Nephron progenitor cell (in vitro differentiated cells): ENCODE measurements at regions not wholly inside any gene's neighbourhood (a gene's known extent, or its start where the extent isn't known, plus 50 kb on each side); places are given as distances from the start of the nearest gene placed in this dataset.

ENCODE experiments used
- DNase-seq: peaks from one replicate; pipeline ENCODE4 v3.0.0; 2021
- H3K27ac Mint-ChIP-seq: 2 replicates; pipeline ENCODE4 v1.8.0; 2021; ENCODE audit warnings: mild to moderate bottlenecking, moderate library complexity, mixed read lengths
- H3K27me3 Mint-ChIP-seq: 2 replicates; pipeline ENCODE4 v1.8.0; 2021; ENCODE audit warnings: mild to moderate bottlenecking, low read depth, mixed read lengths; ENCODE audit not compliant: poor library complexity
- H3K36me3 Mint-ChIP-seq: 2 replicates; pipeline ENCODE4 v1.8.0; 2021; ENCODE audit warnings: low read depth, mixed read lengths
- H3K4me1 Mint-ChIP-seq: 2 replicates; pipeline ENCODE4 v1.8.0; 2021; ENCODE audit warnings: mixed read lengths
- H3K4me3 Mint-ChIP-seq: 2 replicates; pipeline ENCODE4 v1.8.0; 2021; ENCODE audit warnings: mild to moderate bottlenecking, moderate library complexity, mixed read lengths
- H3K9me3 Mint-ChIP-seq: 2 replicates; pipeline ENCODE4 v1.8.0; 2021; ENCODE audit warnings: mild to moderate bottlenecking, moderate library complexity, mixed read lengths
- TF ChIP-seq, protein P1 (sequence below): fragments of 200-600 bp; sonication (generic); IDR thresholded peaks from 2 replicates; pipeline ENCODE4 v1.5.0; 2021; ENCODE audit warnings: antibody characterized with exemption

DNA sequence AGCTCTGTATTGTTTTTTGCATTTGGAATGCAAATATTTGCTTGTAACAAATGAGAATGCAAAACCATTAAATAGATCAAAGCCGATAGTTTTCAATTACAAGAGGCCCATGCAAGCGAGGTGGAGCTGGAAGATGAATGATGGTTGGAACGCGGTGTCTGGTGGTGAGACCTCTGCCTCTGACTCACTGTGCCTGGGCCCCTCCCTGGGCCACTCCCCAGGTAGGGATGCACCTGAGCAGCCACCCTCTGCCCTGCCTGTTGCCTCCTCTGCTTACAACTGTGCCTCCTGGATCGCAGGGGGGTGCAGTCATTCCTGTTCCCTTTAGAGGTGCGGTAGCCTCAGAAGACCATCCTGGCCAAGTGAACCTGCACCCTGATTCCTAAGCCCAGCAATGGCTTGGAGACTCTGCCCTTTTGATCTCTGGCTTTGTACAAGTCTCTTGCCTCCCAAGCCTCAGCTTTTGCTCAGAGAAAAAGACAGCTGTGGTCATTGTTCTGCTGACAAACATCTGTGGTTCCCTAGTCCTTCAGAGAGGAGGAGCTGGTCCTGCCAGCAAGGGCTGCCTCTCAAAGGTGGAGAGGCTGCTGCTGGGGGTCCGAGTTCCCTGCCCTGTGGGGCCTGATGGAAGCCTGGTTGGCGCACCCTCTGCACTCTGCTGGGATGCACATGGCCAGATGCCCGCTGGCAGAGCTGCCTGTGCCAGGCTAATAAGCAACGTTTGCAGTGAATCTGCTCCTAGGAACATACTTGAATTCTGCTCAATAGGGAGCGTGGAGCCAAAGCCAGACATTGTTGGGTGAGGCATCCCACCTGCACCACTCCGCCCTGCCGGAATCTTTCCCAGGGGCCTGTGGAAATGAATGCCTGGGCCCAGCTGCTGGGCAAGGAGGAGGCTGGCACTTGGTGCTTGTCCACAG, 126.3 kb upstream of the TCERG1L start:
- no peak for DNase-seq
- Mint-ChIP-seq H3K36me3 (no peaks in the 10 kb centered on the region), H3K27ac (no peak overlapping the region), H3K27me3 (peaks cover 27% of the 10 kb centered on the region), H3K4me3 (no peak overlapping the region), H3K9me3 (no peaks in the 10 kb centered on the region), H3K4me1 (no peaks in the 10 kb centered on the region)
- TF ChIP-seq, protein P1, sequence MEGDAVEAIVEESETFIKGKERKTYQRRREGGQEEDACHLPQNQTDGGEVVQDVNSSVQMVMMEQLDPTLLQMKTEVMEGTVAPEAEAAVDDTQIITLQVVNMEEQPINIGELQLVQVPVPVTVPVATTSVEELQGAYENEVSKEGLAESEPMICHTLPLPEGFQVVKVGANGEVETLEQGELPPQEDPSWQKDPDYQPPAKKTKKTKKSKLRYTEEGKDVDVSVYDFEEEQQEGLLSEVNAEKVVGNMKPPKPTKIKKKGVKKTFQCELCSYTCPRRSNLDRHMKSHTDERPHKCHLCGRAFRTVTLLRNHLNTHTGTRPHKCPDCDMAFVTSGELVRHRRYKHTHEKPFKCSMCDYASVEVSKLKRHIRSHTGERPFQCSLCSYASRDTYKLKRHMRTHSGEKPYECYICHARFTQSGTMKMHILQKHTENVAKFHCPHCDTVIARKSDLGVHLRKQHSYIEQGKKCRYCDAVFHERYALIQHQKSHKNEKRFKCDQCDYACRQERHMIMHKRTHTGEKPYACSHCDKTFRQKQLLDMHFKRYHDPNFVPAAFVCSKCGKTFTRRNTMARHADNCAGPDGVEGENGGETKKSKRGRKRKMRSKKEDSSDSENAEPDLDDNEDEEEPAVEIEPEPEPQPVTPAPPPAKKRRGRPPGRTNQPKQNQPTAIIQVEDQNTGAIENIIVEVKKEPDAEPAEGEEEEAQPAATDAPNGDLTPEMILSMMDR = no peak

DNA sequence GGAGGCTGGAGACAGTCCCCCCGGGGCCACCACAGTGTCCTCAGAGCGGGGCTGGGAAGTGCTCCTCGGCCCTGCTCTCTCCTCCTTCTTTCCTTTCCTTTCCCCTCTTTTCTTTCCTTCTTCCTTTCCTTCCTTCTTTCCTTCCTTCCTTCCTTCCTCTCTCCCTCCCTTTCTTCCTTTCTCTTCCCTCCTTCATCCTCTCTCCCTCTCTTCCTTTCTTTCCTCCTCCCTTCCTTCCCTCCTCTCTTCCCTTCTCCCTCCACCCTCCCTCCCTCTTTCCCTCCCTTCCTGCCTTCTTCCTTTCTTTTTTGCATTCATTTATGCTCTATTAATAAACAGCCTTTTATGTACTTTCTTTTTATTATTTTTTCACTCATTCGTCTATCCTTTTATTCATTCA, 127.1 kb upstream of the TCERG1L start:
- TF ChIP-seq, protein P1 = no peak
- H3K4me1 Mint-ChIP-seq = no peaks in the 10 kb centered on the region
- H3K36me3 Mint-ChIP-seq = no peaks in the 10 kb centered on the region
- peaks cover 31% of the 10 kb centered on the region for H3K27me3 Mint-ChIP-seq
- H3K27ac Mint-ChIP-seq = no peak overlapping the region
- no peaks in the 10 kb centered on the region for H3K9me3 Mint-ChIP-seq
- DNase-seq = no peak
- H3K4me3 Mint-ChIP-seq = no peak overlapping the region

DNA sequence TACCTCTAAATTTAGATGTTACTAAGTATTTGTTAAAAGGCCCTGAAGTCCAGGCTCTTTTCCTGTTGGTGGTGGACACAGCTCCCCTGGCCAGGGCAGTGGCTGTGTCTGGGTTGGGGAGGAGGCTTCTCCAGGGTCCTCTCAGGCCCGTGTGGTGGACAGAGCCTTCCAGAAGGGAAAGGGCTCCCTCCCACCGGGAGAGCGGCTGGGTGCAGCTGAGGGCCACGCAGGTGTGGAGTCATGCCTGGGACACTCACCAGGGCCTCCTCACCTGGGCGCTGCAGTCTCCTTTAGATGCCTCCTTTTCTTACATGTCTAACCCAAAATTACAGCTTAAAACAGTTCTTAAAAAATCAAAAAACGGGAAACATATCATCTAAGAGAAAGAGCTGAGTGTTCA, 128.2 kb upstream of the TCERG1L start:
- Mint-ChIP-seq H3K4me1 (peaks cover 4% of the 10 kb centered on the region), H3K27ac (no peak overlapping the region), H3K4me3 (no peak overlapping the region), H3K9me3 (no peaks in the 10 kb centered on the region), H3K36me3 (no peaks in the 10 kb centered on the region), H3K27me3 (peaks cover 31% of the 10 kb centered on the region)
- TF ChIP-seq, protein P1 = no peak
- no peak for DNase-seq

DNA sequence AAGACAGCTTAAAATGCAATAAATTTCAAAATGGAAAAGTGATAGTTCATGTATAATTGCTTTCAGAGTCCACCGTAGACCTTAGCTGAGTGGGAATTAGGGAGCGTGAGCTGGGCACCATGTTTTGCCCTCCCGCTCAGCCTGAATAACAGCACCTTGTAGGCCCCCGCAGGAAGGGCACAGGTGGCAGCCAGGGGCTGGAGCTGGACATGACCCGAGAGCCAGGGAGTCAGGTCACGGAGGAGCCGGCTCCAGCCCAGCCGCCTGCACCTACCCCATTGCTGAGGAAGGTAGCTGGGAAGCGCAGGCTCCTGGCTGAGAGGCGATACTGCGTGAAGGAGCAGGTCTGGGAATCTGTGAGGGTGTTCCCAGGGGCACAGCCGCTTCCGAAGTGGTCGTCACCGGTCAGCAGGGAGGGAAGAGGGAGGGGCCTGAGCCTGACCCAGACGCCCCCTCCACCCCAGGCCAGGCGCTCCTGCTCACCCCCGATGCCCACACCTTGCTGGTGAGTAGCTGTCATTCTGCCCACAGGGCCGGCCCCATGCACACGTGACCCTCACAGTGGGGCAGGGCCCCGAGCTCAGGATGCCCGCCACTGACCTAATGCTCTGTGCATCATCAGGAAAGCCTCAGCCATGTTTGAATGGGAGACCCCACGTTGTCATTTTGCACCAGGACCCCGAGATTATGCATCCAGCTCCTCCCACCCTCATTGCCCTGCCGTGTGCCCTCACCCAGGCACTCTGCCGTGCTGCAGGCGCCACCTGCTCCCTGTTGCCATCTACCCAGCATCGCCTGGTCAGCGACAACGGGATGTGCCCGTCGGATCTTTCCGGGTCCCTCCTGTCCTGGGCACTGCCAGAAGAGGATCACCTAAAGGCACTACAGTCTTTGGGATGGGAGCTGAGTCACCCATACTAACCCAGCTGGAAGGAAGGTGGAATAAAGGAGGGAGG, 129.2 kb upstream of the TCERG1L start:
- H3K4me1 Mint-ChIP-seq = peaks cover 12% of the 10 kb centered on the region
- TF ChIP-seq, protein P1 = no peak
- no peak overlapping the region for H3K4me3 Mint-ChIP-seq
- peaks cover 32% of the 10 kb centered on the region for H3K27me3 Mint-ChIP-seq
- no peak for DNase-seq
- no peaks in the 10 kb centered on the region for H3K36me3 Mint-ChIP-seq
- no peaks in the 10 kb centered on the region for H3K9me3 Mint-ChIP-seq
- no peak overlapping the region for H3K27ac Mint-ChIP-seq

DNA sequence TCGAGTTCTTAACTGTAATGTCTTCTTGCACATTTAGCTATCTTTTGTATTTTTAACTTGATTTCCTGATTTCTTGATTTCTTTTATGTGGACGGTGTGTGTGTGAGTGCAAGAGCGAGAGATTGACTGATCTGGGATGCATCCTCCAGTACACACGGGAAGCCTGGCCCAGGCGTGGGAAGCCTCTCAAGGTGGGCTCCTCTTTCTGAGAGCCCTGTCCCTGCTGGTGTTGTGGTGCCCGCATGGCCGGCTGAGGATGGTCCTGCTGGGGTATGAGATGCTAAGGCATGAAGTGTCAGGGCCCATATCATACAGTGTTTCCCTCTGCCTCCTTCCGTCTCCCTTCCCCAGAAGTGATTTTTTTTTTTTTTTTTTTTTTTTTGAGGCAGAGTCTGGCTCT, 130.8 kb upstream of the TCERG1L start:
- DNase-seq = no peak
- Mint-ChIP-seq H3K4me1 (peaks cover 12% of the 10 kb centered on the region), H3K36me3 (no peaks in the 10 kb centered on the region), H3K9me3 (no peaks in the 10 kb centered on the region), H3K27ac (no peak overlapping the region), H3K27me3 (peaks cover 32% of the 10 kb centered on the region), H3K4me3 (no peak overlapping the region)
- TF ChIP-seq, protein P1 = no peak
